GM23248 (cell line): ENCODE measurements at regions not wholly inside any gene's neighbourhood (a gene's known extent, or its start where the extent isn't known, plus 50 kb on each side); places are given as distances from the start of the nearest gene placed in this dataset.

Experiments used
- DNase-seq: peaks from one replicate; pipeline ENCODE4 v3.0.0-alpha.2; 2015
- H2AFZ ChIP-seq: fragments of 200-600 bp; sonication (generic); 2 replicates; pipeline ENCODE4 v1.6.1; 2016; ENCODE audit warnings: antibody characterized with exemption
- H3F3A ChIP-seq: fragments of 200-600 bp; sonication (generic); 2 replicates; pipeline ENCODE4 v1.6.1; 2016; ENCODE audit warnings: mild to moderate bottlenecking, antibody characterized with exemption, mixed run types; ENCODE audit not compliant: insufficient read depth
- H3K27ac ChIP-seq: fragments of 200-600 bp; sonication (generic); 2 replicates; pipeline ENCODE4 v1.5.1; 2016; ENCODE audit warnings: mild to moderate bottlenecking
- H3K27me3 ChIP-seq: fragments of 200-600 bp; sonication (generic); replicated peaks from 2 replicates; pipeline ENCODE4 v1.6.1; 2016; ENCODE audit warnings: mild to moderate bottlenecking; ENCODE audit not compliant: insufficient read depth
- H3K36me3 ChIP-seq: fragments of 200-600 bp; sonication (generic); 2 replicates; pipeline ENCODE4 v1.6.1; 2016; ENCODE audit warnings: low read depth, mild to moderate bottlenecking
- H3K4me1 ChIP-seq: fragments of 200-600 bp; sonication (generic); 2 replicates; pipeline ENCODE4 v1.6.1; 2016; ENCODE audit warnings: mild to moderate bottlenecking; ENCODE audit not compliant: insufficient read depth
- H3K4me2 ChIP-seq: fragments of 200-600 bp; sonication (generic); one replicate; pipeline ENCODE4 v1.6.1; 2016; ENCODE audit warnings: mild to moderate bottlenecking; ENCODE audit not compliant: unreplicated experiment
- H3K4me3 ChIP-seq: fragments of 200-600 bp; sonication (generic); 2 replicates; pipeline ENCODE4 v1.5.1; 2016; ENCODE audit warnings: mild to moderate bottlenecking
- H3K79me2 ChIP-seq: fragments of 200-600 bp; sonication (generic); 2 replicates; pipeline ENCODE4 v1.6.1; 2016; ENCODE audit warnings: mild to moderate bottlenecking; ENCODE audit not compliant: insufficient read depth
- H3K9ac ChIP-seq: fragments of 200-600 bp; sonication (generic); 2 replicates; pipeline ENCODE4 v1.6.1; 2016; ENCODE audit warnings: mild to moderate bottlenecking
- H3K9me2 ChIP-seq: fragments of 200-600 bp; sonication (generic); 2 replicates; pipeline ENCODE4 v1.6.1; 2016; ENCODE audit warnings: mixed run types, mild to moderate bottlenecking, moderate library complexity; ENCODE audit not compliant: insufficient read depth
- H3K9me3 ChIP-seq: fragments of 200-600 bp; sonication (generic); one replicate; pipeline ENCODE4 v1.6.1; 2017; ENCODE audit warnings: low read depth
- H4K20me1 ChIP-seq: fragments of 200-600 bp; sonication (generic); 2 replicates; pipeline ENCODE4 v1.6.0; 2016; ENCODE audit not compliant: insufficient read depth
- EZH2 ChIP-seq: fragments of 200-600 bp; sonication (generic); IDR thresholded peaks from 2 replicates; pipeline ENCODE4 v1.6.1; 2018; ENCODE audit warnings: antibody characterized with exemption, mild to moderate bottlenecking; ENCODE audit not compliant: insufficient read depth, poor library complexity, severe bottlenecking
- EZH2phosphoT487 ChIP-seq: fragments of 200-600 bp; sonication (generic); IDR thresholded peaks from 2 replicates; pipeline ENCODE4 v1.6.1; 2018; ENCODE audit warnings: antibody characterized with exemption, moderate library complexity, mild to moderate bottlenecking, low read depth; ENCODE audit not compliant: insufficient read depth
- WGBS, 2 experiments: methylation state at CpG; one replicate each; pipeline ENCODE4 v1.1.6; 2015 to 2017; ENCODE audit warnings: low lambda C conversion rate in 2 of 2, low coverage in 1 of 2; ENCODE audit errors: missing lambda C conversion rate in 2 of 2; 5-methylcytosine and 5-hydroxymethylcytosine counted together
- in situ Hi-C: fragments of 300-500 bp; cut with MboI; formaldehyde crosslinking; loops from 2 replicates; pipeline ENCODE4 v1.15.0; 2020

DNA sequence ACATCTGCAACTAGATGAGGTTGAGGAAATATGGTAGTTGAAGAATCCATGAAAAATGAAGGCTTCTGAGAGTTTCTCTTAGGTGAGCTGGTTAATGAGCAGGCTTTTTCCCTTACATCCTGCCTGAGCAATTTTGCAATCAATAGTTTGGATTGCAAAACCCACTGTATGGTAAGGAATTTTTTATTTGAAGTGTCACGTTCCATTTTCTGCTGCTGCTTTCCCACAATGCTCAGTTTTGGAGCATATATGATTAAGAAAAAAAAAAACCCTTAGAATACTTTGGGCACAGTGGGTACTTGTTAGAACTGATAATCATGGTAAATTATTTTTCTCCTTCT, 144.2 kb downstream of the PCSK1 start:
- peak overlapping the region; percentile 54 for H3K4me2 ChIP-seq
- no peaks in the 10 kb centered on the region for H3K9me3 ChIP-seq
- no peak overlapping the region for H2AFZ ChIP-seq
- no peak for TF ChIP-seq EZH2
- no peak for TF ChIP-seq EZH2phosphoT487
- peaks cover 28% of the 10 kb centered on the region for H3F3A ChIP-seq
- H3K9me2 ChIP-seq, result peaks cover 5% of the 10 kb centered on the region; the same call in 1 of the 2 replicates
- peak overlapping the region; percentile 72 for H3K27ac ChIP-seq
- 30 to 48% methylated on average over 1 of the region's 1 CpG for WGBS, 2 experiments
- in situ Hi-C loops, result no loop called here
- H3K4me1 ChIP-seq, result peaks cover 31% of the 10 kb centered on the region
- 0 out of 2 replicates have a peak overlapping the region, but pooled peaks have one; percentile 62 for H3K9ac ChIP-seq
- no peaks in the 10 kb centered on the region for H4K20me1 ChIP-seq
- no peak overlapping the region for H3K4me3 ChIP-seq
- H3K36me3 ChIP-seq, result no peaks in the 10 kb centered on the region
- no peaks in the 10 kb centered on the region for H3K27me3 ChIP-seq
- DNase-seq, result peak; percentile 65
- no peaks in the 10 kb centered on the region for H3K79me2 ChIP-seq

- no peaks in the 10 kb centered on the region for H3K27me3 ChIP-seq
- H3K9me2 ChIP-seq, result peaks cover 5% of the 10 kb centered on the region; the same call in 1 of the 2 replicates
- H3K36me3 ChIP-seq, result no peaks in the 10 kb centered on the region
- TF ChIP-seq EZH2 (no peak), EZH2phosphoT487 (no peak)
- H3K4me1 ChIP-seq, result peaks cover 26% of the 10 kb centered on the region
- peaks cover 28% of the 10 kb centered on the region for H3F3A ChIP-seq
- H3K4me2 ChIP-seq, result peak overlapping the region; percentile 54
- peak; percentile 64 for DNase-seq
- H3K9ac ChIP-seq, result peak overlapping the region; percentile 62
- no peaks in the 10 kb centered on the region for H4K20me1 ChIP-seq
- in situ Hi-C loops, result no loop called here
- no peaks in the 10 kb centered on the region for H3K9me3 ChIP-seq
- peak overlapping the region; percentile 72 for H3K27ac ChIP-seq
- peak overlapping the region; percentile 7; the same call in 1 of the 2 replicates for H2AFZ ChIP-seq
- whole genome bisulfite sequencing, 2 experiments, result 31% methylated on average over 3 of the region's 3 CpGs
- H3K4me3 ChIP-seq, result no peak overlapping the region
- no peaks in the 10 kb centered on the region for H3K79me2 ChIP-seq
Measured at GRCh38 chr5:96288166-96288844, 144.7 kb downstream of the PCSK1 start.

GRCh38 chr5:96287136-96287535, 145.9 kb downstream of the PCSK1 start:
- H3K4me3 ChIP-seq, result no peak overlapping the region

GRCh38 chr5:96285823-96286222, 147.2 kb downstream of the PCSK1 start:
- Histone ChIP-seq H3K79me2 (no peaks in the 10 kb centered on the region), H3K27ac (no peak overlapping the region), H3K9me2 (peaks cover 5% of the 10 kb centered on the region; the same call in 1 of the 2 replicates), H3F3A (peaks cover 42% of the 10 kb centered on the region), H3K4me3 (no peak overlapping the region), H3K4me2 (no peak overlapping the region), H3K36me3 (no peaks in the 10 kb centered on the region), H2AFZ (no peak overlapping the region), H3K27me3 (no peaks in the 10 kb centered on the region), H3K9me3 (no peaks in the 10 kb centered on the region), H3K4me1 (peaks cover 33% of the 10 kb centered on the region), H3K9ac (no peak overlapping the region), H4K20me1 (no peaks in the 10 kb centered on the region)
- DNase-seq, result no peak
- 95 to 100% methylated on average over 1 of the region's 1 CpG for WGBS, 2 experiments
- in situ Hi-C loops, result no loop called here
- no peak for TF ChIP-seq EZH2
- TF ChIP-seq EZH2phosphoT487, result no peak

More at GRCh38 chr5:96287136-96287535, 145.9 kb downstream of the PCSK1 start:
- in situ Hi-C loops, result no loop called here
- H3K4me1 ChIP-seq, result peaks cover 23% of the 10 kb centered on the region
- peak overlapping the region; percentile 72; the same call in 1 of the 2 replicates for H3K27ac ChIP-seq
- TF ChIP-seq EZH2 (no peak), EZH2phosphoT487 (no peak)
- H4K20me1 ChIP-seq, result no peaks in the 10 kb centered on the region
- no peaks in the 10 kb centered on the region for H3K79me2 ChIP-seq
- peaks cover 29% of the 10 kb centered on the region for H3F3A ChIP-seq
- H3K9me2 ChIP-seq, result peaks cover 5% of the 10 kb centered on the region; the same call in 1 of the 2 replicates
- no peaks in the 10 kb centered on the region for H3K9me3 ChIP-seq
- H3K4me2 ChIP-seq, result no peak overlapping the region
- no peak for DNase-seq
- no peaks in the 10 kb centered on the region for H3K27me3 ChIP-seq
- H3K9ac ChIP-seq, result no peak overlapping the region
- no peaks in the 10 kb centered on the region for H3K36me3 ChIP-seq
- 98% methylated on average over 2 of the region's 2 CpGs for WGBS, 2 experiments
- H2AFZ ChIP-seq, result no peak overlapping the region
